Effector CD8-positive, alpha-beta T cell (primary cell): ENCODE measurements at regions not wholly inside any gene's neighbourhood (a gene's known extent, or its start where the extent isn't known, plus 50 kb on each side); places are given as distances from the start of the nearest gene placed in this dataset.
"Not testable (repeated sequence)": the region's sequence is repeated elsewhere in the genome, so short reads cannot be mapped to it uniquely, and the experiment has no call there.

Experiments used
- DNase-seq: peaks from one replicate; lab custom pipeline; 2025; lab: John Stamatoyannopoulos, UW

DNA sequence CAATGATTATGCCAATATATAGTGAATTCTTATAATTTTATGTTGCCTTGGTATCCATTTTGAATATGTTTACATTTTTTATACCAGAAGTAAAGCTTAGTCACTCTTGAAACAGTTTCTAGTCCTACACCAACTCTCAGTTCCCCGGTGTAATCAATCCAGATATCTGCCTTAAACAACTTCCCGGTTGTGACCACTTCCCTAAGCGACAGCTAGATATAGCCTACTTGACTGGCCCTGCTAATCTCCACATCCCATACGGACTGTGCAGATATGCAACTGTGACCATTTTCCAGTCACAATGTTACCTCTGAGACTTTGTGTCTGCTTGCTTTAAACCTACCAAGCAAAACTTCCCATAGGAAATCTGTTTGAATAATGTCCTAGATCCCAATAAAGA, 1551.5 kb upstream of the SEL1L start:
- no peak for DNase-seq

GRCh38 chr14:83085725-83086124, 1552.1 kb upstream of the SEL1L start:
- DNase-seq: no peak

DNA sequence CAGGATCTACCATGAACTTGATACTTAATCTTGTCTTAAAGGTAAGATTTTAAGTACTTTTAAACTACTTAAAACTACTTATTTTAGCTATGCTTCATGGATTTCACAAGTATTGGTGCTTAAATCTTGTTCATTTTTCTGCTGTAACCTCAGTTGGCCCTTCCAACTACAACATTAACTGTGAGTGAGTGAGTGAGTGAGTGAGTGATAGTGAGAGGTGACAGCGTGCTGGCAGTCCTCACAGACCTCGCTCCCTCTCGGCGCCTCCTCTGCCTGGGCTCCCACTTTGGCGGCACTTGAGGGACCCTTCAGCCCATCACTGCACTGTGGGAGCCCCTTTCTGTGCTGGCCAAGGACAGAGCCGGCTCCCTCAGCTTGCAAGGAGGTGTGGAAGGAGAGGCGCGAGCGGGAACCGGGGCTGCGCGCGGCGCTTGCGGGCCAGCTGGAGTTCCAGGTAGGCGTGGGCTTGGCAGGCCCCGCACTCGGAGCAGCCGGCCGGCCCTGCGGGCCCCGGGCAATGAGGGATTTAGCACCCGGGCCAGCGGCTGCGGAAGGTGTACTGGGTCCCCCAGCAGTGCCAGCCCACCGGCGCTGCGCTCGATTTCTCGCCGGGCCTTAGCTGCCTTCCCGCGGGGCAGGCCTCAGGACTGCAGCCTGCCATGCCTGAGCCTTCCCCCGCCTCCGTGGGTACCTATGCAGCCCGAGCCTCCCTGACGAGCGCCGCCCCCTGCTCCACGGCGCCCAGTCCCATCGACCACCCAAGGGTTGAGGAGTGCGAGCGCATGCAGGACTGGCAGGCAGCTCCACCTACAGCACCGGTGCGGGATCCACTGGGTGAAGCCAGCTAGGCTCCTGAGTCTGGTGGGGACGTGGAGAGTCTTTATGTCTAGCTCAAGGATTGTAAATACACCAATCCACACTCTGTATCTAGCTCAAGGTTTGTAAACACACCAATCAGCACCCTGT, 1558.6 kb upstream of the SEL1L start:
- not testable (repeated sequence) for DNase-seq

DNA sequence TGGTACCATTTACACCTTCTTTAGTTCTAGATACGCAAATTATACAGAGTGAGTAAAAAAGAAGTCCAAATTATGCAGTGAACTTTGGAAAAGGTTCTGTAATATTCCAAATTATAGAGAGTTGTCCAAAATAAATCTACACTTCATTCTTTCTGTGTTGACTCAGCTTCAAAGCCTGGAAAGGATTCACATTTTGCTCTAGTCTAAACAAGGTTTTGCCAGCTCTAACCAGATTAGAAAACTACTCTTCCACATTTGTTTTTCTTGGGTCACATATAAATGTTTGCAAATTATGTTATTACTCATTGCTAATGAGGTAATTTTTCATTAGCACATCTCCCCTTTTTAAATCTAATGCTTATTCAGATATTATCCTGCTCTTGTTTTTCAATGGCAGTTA, 1562.4 kb upstream of the SEL1L start:
- DNase-seq: no peak

GRCh38 chr14:83101846-83102245, 1568.2 kb upstream of the SEL1L start:
- no peak for DNase-seq

DNA sequence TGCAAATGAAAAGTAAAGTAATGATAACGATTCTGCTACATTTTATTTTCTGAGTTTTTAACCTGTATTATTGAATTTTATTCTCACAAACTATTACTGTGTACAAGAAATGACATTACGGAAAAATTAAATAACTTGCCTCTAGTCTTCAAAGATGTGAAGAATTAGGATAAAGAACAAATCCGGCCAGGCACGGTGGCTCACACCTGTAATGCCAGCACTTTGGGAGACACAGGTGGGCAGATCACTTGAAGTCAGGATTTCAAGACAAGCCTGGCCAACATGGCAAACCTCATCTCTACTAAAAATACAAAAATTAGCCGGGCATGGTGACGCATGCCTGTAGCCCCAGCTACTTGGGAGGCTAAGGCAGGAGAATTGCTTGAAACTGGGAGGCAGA, 1584.4 kb upstream of the SEL1L start:
- DNase-seq: no peak

DNA sequence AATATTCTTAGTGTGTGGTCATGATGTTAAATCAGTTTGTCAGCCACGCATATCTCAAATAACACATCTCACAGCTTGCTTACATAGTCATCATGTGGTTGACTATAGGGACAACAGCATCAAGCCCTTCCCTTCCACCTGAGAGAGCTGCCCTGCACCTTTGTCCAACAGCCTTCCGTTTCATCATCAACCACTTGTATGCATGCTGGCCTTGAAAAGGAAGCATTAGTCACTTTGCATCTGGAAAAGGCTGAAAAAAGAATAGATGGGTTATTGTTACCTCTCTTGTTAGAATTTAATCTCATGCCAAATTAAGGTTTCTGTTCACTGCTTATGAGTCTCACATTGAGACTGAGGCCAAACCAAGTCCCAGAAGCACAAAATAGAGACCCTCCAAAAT, 1586.5 kb upstream of the SEL1L start:
- DNase-seq: no peak

GRCh38 chr14:83126076-83126475, 1592.4 kb upstream of the SEL1L start:
- no peak for DNase-seq

DNA sequence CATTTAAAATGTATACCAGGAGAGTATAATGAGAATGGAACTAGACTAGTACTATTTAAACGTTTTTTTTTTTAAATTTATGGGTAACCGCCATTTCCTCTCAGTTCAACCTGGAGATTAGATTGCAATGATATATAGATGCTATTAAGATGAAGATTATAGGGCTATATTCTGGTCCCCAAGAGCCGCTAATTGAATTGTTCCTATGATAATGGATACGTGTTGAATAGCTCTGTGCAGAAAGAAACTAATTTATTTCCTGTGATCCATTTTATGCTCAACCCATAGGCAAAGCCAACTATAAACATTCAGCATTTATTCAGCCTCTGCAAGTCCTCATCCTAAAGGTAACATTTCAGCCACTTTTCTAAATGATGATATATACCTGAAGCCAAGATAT, 1595.1 kb upstream of the SEL1L start:
- DNase-seq: no peak

GRCh38 chr14:83129496-83129895, 1595.8 kb upstream of the SEL1L start:
- no peak for DNase-seq

- no peak for DNase-seq
Measured at GRCh38 chr14:83133981-83134645, 1600.5 kb upstream of the SEL1L start.

- no peak for DNase-seq
Measured at GRCh38 chr14:83140756-83141155, 1607.1 kb upstream of the SEL1L start.

GRCh38 chr14:83147006-83147405, 1613.4 kb upstream of the SEL1L start:
- no peak for DNase-seq

DNA sequence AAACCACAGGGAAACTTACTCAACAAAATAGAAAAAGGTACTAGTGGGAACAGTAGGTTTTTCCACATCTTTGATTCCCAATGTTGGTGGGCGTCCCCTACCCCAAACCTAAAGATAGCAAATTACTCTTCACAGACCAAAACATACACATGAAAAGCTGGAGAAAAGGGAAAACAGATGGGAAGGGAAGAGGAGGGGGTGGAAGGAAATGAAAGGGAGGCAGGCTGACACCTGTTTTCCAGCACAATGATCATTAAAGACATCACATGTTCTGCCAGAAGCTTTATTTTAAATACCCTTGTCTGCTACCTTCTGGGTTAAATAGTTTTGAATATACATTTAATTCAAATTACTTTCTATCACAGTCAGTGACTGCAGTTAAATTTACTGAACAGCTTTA, 1617.9 kb upstream of the SEL1L start:
- no peak for DNase-seq

DNA sequence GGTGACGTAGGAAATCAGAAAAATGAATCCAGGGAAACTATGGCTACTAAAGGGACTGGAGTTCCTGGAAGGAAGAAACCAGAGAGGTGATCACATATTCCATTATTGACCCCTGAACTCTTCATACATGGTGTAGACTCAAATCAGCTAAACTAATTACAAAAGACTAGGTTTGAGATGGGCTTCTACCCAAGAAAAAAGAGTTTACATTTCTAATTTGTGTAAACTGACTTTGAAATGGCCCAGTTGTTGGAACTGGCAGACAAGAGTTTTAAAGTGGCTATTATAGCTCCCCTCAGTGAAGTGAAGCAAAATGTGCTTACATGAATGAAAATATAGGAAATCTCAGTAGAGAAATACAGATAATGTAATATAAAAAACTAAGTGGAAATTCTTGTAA, 1619.4 kb upstream of the SEL1L start:
- DNase-seq: no peak

GRCh38 chr14:83162361-83162929, 1628.8 kb upstream of the SEL1L start:
- no peak for DNase-seq

GRCh38 chr14:83163016-83163415, 1629.4 kb upstream of the SEL1L start:
- DNase-seq: no peak

DNA sequence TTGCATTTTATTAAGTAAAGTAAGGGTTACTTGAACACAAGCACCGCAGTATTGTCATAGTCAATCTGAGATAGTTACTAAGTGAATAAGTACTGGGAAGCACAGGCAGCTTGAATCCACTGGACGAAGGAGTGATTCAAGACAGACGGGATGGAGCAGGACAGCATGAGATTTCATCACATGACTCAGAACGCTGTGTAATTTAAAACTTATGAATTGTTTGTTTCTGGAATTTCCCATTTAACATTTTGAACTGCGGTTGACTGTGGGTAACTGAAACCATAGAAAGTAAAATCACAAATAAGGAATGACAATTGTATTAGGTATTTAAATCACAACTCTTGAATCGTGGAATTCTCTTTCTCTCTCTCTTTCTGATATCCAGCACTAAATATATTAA, 1630.4 kb upstream of the SEL1L start:
- no peak for DNase-seq

DNA sequence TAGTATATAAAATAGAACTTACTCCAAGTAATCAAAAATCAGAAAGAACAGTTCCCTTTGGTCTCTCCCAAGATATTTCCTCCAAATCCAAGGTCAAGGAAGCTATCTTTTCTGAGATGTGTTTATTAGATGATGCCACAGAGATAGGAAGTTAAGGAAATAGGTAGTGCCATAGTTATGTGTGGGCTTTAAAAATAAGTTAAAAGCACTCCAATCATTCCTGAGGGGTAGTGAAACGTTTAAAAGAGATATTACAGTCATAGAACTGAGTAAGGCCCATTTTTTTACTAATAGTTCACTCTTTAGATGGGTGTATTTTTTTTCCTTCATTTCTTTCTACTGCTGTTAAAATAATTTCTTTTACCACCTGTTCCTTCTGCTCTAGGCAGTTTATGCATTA, 1630.9 kb upstream of the SEL1L start:
- no peak for DNase-seq

- no peak for DNase-seq
Measured at GRCh38 chr14:83170165-83170564, 1636.5 kb upstream of the SEL1L start.

DNA sequence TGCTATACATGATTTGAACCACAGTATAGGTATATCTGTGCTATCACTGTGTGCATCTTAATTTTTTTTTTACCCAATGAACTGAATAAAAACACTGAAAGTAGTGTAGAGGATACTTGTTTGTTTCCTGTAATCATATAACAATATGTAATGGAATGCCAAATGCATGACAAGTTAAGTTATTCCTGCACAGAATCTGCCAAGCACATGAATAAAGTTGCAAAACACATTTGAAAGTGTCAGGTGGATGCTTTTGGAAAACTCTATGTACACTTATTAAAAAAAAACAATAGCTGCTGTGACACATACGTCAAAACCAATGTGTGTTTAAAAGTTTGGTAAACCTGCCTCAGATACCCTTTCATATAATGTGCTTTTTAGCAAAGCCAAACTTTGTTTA, 1638.1 kb upstream of the SEL1L start:
- DNase-seq: no peak

DNA sequence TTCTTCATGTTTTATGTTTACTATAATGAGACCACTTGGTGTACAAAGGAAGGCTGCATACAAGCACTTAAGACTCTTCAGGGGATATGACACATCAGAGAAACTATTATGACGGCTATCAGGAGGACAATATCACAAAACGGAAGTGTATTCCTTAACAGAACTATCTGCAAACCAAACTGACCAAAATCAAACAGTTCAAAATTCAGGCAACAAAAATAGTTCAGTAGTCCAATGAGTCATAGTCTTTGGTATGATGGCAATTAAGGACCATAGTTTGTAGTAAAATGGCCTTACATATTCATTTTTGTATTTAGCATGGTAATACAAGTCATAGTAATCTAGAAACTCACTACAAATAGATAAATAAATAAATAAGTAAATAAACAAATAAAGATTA, 1638.7 kb upstream of the SEL1L start:
- no peak for DNase-seq

DNA sequence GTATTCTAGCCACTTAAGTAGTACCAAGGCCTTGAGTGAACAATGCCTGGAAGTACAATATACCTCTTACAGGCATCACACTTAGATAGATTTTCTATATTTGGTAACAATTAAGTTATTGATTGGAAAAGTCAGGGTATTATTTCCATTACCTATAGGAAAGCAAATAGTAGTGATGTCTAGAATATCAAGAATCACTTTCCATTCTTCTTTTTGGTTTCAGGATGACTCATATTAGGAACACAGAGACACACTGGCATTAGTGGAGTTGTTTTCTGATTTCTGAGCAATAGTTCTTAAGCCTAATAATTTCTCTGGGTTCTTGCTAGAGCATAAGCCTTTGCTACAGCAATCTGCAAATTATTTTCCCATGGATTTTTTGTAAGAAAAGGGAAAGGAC, 1640.0 kb upstream of the SEL1L start:
- no peak for DNase-seq
